Right renal cortex interstitium (tissue), 3 donors: ENCODE measurements at regions not wholly inside any gene's neighbourhood (a gene's known extent, or its start where the extent isn't known, plus 50 kb on each side); places are given as distances from the start of the nearest gene placed in this dataset.
"Not testable (repeated sequence)": the region's sequence is repeated elsewhere in the genome, so short reads cannot be mapped to it uniquely, and the experiment has no call there.

Experiments used
- DNase-seq, 3 donors: peaks; one replicate each; pipeline ENCODE4 v3.0.0-alpha.2; 2013; ENCODE audit warnings: low read depth in 3 of 3, low spot score in 2 of 3

DNA sequence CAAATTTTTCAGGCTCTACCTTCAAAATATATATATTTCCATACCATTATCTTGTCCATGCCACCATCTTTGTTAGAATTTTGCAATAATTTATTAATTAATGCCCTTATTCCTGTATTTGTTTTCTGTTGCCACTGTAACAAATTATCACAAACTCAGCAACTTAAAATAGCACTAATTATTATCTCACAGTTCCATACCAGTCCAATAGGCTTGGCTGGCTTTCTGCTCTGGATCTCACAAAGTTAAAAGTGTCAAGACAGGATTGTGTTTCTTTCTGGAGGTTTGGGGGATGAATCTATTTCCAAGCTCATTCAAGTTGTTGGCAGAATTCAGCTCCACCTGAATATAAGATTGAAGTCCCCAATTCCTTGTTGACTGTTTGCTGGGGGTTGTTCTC lies 58.6 kb upstream of the SLC38A4 start:
- no peak for DNase-seq

DNA sequence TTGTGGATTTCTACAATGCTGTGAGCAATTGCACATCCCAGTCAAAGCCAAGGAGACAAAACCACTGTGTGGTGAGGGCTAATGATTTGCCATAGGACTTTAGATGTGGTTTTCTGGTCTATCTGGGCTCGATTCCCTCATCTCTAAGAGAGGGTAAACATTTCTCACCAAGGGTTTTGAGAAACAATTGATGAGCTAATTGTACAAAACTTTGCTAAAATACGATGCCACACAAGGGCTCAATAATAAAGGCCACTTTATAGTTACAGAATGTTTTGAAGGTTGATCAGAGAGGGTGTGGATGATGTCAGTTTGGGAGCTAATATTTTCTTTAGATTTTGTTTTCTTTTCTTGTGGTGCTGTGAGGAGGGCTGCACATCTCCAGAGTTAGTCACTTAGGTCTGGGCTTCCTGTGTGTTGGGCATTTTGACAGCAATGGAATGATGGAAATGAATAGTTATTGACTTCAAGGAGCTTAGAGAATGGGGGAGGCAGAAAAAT lies 60.8 kb upstream of the SLC38A4 start:
- no peak for DNase-seq

DNA sequence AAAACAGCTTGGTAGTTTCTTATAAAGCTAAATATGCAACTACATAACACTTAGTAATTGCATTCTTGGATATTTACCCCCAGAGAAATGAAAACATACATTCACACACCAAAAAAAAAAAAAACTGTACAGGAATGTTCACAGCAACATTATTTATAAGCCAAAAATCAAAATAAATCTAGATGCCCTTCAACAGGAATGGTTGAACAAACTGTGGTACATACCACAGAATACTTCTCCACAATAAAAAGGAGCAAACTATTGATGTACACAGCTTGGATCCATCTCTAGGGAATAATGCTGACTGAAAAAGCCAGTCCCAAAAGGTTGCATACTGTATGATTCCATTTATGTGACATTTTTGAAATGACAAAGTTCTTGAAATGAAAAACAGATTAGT lies 62.1 kb upstream of the SLC38A4 start:
- no peak for DNase-seq

DNA sequence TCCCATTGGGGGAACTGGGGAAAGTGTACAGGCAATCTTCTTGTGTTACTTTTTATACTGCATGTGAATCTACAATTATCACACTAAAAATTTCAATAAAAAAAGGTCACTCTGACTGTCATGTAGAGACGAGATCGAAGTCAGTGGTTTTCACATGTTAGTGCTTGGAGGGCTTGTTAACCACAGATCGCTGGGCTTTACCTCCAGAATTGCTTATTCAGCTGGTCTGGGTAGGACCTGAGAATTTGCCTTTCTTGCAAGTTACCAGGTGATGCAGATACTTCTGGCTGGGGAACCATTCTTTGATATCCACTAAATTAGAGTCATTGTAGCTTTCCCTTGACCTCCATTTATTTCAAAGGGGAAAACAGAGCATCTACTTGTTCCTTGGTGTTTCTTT lies 62.8 kb upstream of the SLC38A4 start:
- no peak for DNase-seq

DNA sequence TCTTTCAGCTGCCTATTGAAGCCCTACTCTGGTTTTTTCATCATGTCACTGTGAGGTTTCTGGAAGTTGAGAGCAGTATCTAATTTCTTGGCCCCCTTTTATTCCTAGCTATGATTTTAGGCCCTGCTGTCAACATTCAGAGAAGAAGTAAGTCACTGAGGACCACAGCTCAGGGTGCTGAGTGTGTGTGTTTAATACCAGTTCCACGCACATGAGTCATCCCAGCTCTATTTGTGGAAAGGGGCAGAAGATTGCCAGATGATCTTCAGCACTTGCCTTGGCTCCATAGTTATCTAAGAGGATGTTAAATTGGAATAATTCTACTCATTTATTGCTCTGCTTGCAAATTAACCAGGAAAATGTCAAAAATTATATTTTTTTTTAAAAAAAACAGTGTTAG lies 65.5 kb upstream of the SLC38A4 start:
- DNase-seq, result no peak

DNA sequence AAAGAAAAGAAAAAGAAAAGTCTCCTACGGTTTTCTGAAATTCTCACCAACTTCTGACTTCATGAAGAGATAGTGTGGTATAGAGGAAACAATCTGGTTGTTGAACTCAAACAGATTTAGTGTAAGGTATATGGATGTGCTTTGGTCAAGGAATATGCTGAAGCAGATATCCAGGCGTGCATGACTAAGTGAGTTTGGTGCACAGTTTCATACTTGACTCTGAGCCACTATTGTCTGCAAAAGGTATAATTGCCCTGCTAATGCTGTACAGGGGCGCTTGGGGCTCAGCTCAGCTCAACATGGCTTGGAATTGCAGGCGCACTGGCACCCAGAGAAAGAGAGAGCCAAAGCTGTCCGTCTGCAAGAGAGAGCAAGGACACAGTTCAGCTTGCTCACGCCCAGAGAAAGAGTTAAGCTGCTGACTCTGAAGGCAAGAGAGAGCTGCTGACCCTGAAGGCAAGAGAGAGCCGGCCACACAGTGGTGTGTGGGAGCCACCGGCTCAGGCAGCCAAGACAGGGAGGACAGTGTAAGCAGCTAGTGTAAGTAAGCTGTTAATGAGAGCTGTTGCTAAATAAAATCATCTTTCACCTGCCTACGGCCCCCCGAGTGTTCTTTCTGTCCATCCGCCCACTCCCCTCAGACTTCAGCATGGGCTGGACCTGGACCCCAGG lies 66.4 kb upstream of the SLC38A4 start:
- DNase-seq, result no peak

DNA sequence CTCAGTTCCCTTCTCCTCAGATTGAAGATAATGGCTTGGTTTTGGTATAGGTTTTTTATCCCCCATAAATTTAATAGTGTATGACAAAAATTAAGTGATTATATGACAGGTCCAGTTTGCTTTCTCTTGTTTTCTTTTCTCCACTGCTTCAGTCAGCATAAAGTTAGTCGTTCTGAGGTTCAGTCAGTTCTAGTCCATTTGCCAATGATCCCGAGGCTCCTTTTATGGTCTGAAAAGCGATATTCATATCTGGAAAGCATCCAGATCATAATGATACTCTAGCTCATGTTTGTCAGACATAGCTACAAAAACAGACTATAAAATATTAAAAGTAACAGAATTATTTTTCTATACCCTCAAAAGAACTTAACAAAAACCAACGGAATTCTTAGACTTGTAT lies 67.1 kb upstream of the SLC38A4 start:
- DNase-seq, result no peak

DNA sequence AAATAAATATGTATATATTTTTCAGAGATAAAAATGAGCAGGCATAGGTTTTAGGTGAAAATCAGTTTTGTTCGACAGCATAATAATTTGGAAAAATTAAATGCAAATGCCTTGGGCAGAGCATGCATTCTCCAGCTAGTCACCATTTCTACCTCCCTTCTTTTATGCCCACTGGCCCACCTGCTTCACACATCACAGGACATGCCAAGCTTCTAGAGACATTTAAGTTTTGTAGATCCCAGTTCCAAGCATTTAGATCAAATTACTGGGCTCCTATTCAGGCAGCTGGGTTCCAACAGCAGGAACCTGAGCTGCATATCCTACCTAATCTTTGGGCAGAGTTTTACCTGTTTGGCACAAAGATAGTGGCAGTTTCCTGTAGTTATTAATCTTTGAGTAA lies 67.6 kb upstream of the SLC38A4 start:
- no peak for DNase-seq

DNA sequence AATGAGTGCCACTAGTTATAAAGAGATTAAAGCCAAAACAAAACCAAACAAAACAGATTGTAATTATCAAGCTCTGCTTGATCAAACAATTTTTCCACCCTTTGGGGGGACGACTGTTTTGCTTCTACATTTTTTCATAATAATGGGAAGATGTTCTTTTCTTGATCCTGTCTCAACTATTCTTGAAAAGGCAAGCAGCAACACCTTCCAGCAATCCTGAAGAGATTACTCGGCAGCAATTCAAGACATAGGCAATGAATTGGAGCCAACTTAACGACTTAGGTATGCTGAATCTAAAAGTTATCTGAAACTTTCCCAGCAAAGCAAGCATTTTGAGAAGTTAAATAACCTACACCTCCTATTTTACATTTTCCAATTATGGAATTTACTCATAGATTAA lies 69.9 kb upstream of the SLC38A4 start:
- no peak for DNase-seq

DNA sequence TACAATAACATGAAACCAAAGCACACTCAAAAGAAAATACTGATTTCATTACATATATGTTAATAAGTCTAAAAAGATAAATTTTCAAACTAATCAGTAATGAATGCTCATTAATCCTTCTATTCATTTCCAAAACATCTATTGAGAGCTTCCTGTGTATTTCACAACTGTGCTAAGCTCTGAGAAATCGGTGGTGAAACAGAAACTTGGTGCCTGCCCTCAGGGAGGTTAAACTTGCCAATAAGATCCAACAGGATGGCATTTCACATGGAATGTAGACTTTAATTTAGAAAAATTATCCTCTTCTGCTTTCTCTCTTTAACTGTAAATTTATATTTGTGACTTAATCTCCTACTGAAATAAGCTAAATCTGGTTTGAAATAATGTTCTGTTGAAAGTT lies 70.9 kb upstream of the SLC38A4 start:
- no peak for DNase-seq

DNA sequence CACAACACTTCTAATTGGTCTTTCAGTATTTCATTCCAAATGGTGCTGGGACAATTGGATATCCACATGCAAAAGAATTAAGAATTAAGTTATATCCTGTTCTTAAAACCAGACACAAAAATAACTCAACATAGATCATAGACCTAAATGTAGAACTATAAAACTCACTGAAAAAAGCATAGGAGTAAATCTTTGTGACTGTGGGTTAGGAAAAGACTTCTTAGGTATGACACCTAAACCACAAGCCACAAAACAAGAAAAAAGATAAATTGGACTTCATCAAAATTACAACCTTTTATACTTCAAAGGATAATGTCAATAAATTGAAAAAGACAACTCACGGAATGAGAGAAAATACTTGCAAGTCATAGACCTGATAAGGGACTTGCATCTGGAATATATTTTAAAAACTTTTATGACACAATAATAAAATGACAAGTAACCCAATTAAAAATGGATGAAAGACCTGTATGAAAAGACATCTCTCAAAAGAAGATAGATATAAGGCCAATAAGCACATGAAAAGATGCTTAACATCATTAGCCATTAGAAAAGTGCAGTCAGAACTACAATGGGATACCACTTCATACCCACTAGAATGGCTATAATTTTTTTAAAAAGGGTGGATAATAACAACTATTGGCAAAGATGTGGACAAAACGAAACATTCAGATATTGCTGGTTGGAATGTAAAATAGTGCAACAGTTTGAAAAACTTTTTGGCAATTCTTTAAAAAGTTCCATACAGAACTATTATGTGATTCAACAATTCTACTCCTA lies 72.5 kb upstream of the SLC38A4 start:
- DNase-seq, result no peak

DNA sequence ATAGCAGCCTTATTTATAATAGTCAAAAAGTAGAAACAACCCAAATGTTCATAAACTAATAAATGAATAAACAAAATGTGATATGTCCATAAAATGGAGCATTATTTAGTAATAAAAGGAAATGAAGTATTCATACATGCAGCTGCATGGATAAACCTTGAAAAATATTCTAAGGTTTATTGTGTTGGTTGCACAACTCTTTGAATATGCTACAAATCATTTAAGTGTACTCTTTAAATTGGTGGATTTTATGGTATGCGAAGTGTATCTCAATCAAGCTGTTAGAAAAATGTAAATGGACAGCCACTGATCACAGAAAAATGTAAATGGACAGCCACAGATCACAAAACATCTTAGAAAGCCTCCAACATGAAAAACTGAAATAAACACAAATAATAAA lies 73.2 kb upstream of the SLC38A4 start:
- DNase-seq, result no peak

DNA sequence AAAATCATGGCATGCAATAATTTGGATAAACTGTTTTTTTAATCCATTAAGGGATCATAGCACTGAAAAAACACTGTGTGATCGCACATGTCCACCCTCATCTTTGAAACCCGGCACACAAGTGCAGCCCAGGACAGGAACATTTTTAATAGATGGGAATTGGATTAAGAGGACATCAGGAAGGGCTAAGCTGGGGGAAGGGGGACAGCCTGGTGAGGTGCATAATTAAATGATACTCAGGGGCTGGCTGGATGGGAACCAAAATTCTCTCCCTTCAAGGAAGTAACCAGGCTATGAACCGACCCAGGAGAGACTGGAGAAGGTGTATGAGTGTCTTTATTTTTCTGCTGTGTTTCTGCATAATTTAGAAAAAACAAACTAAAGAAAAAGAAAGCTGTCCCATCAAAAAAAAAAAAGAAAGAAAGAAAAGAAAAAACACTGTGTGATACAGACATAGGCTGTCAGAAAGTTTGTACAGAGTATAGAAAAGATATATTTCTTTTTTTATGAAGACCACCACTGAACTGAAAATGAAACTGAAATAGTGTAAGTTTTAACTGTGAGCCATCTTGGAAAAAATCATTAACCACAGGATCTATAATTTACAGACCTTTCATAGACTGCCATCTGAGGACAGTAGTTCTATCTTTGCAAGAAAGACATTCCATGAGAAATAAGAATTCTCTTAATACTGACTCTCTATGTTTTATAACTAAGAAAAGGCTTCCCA lies 75.1 kb upstream of the SLC38A4 start:
- no peak for DNase-seq

DNA sequence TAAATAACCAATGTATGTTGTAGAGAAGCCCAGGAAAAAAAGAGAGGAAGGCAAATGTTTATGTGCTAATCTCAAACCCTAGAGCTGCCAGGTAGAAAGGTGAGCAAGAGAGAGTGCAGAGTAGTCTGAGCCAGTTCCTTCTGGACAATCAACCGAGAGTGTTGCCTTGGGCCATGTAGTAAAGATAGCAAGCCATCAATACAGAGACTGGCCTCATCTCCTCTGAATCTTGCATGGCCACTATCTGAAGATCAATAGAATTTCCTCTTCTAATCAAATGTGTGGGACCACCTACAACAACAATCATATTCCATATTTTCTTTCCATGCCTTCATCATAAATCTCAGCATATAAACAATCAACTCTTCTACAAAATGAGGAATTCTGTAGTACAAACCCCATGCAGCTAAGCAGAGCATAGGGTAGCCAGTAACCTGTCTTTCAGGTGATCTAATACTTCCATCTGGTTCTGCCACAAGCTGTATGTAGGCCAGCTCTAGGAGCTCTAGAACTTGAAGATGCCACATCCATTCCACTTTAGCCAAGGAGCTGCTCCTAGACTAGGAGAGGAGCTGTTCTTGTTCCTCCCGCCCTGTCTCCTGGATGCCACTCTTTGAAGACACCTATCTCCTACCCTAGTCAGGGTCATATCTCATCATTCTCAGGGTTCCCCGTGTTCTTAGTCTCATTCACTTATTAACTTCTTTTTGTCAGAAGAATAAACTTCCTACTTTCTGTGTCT lies 75.8 kb upstream of the SLC38A4 start:
- DNase-seq, result no peak

DNA sequence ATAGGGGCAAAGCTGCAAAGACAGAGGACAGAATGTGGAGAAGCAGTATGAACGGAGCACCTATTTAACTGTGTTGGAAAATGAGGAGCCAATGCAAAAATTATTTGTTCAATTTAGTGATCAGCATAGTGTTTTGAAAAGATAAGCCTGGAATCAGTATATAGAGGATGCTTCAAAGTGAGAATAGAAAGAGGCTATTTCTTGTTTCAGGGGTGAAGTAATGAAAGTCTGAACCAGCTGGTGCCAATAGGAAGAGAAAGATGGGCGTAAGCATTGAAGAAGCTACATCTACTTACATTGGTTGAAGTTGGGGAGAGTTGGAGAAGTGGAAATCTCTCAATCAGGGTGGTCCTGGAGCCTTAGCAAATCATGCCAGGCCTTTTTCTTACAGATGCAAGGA lies 77.3 kb upstream of the SLC38A4 start:
- no peak for DNase-seq

DNA sequence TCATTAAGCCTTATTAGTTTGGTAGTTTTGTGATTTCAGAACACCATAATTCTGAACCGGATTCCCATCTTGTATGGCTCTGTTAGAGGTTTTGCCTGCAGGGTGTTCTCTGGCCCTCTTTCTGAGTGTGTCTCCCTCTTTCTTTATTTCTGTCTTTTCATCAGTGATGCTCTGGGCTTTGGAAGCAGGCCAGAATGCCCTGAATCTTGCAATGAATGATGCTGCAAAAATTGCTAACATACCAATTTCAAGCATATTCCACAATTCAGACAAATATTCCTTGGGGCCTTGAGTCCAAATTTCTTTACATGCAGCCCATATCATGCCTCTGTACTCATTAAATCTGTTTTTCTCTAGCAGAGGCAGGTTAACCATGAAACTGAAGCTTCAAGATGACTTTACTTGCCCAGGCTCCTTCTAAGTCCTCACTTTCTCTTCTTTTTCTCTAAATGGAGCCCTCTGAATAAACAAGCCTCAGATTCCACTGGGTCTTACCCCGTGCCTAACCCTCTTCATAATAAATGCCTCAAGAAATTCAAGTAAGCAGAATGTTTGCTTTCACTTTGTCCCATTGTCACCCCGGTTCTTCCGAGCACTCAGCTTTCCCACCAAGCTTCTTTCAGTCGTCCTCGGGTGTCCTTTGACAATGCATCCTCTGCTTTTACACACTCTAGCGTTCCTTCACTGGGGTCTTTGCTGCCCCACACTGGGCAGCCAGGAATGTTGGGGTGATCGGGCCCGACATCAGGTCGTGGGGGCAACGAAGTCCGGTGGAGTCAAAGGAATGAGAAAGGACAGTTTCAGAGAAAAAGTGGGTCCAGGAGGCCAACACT lies 78.8 kb upstream of the SLC38A4 start:
- DNase-seq, result no peak

DNA sequence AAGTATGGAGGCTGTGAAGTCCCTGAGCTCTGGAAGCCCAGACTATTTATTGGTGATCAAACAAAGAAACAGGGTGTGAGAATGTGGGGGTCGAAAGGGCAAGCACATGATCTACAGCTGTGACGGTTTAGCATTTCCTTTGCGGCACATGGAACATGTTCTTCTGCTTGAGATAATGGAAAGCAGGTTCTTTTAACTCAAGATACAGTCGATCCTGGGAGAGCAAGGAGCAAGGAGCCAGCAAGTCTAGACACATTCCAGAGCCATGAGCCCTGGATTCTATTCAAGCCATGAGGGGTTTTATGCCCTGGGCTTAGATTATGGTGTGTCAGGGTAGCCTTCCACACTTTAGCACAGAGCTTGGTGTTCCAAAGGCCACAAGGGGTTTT lies 79.4 kb upstream of the SLC38A4 start:
- DNase-seq, result not testable (repeated sequence)

DNA sequence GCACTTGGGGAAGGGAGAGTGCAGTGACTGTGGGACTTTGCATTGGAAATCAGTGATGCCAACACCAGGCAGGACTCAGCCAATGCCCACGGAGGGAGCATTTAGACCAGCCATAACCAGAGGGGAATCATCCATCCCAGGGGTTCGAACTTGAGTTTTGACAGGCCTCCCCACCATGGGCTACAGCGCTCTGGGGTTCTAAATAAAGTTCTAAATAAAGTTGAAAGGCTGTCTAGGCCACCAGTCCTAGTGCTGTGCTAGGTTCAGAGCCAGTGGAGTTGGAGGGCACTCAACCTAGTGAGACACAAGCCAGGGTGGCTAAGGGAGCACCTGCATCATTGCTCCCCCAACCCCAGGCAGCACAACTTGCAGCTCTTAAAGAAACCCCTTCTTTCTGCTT lies 82.0 kb upstream of the SLC38A4 start:
- no peak for DNase-seq

DNA sequence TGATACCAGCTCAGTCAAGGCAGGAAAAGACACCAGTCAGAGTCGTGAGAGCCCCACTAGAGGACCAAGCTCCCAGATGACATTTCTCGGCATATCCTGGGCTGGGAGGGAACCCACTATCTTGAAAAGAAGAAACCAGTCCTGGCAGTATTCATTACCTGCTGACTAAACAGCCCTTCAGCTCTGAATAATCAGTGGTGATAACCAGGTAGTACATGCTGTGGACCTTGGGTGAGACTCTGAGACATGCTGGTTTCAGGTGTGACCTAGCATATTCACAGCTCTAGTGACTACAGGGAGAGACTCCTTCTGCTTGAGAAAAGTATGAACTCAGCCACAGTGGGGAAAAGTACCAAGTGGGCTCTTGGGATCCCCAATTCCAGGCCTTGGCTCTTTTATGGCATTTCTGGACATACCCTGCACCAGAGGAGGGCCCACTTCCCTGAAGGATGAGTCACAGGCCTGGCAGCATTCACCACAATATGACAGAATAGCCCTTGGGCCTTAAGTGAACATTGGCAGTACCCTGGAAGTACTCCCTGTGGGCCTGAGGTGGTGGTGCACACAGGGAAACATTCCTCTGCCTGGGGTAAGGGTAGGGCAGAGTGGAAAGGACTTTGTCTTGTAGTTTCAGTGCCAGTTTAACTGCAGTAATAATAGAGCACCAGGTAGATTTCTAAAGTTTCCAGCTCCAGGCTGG lies 82.6 kb upstream of the SLC38A4 start:
- no peak for DNase-seq
